B cell (primary cell): ENCODE measurements at regions not wholly inside any gene's neighbourhood (a gene's known extent, or its start where the extent isn't known, plus 50 kb on each side); places are given as distances from the start of the nearest gene placed in this dataset.

ENCODE experiments used
- CTCF ChIP-seq: fragments of 200-600 bp; IDR thresholded peaks from one replicate; pipeline ENCODE4 v1.8.0; 2022; ENCODE audit warnings: antibody characterized with exemption, mild to moderate bottlenecking
- EZH2 ChIP-seq: IDR thresholded peaks from 2 replicates; pipeline ENCODE4 v1.6.1; 2012; ENCODE audit warnings: borderline replicate concordance, low read depth, mild to moderate bottlenecking, moderate library complexity, low read length; ENCODE audit not compliant: insufficient read depth, poor library complexity, severe bottlenecking

- TF ChIP-seq CTCF (no peak), EZH2 (no peak)
Observed at GRCh38 chr9:1916655-1917054, 98.5 kb upstream of the SMARCA2 start.
